ENCODE measurements at regions not wholly inside any gene's neighbourhood (a gene's known extent, or its start where the extent isn't known, plus 50 kb on each side); places are given as distances from the start of the nearest gene placed in this dataset.

GRCh38 chr4:14700544-14700943 is 301.7 kb upstream of the CPEB2 start:
- TF ChIP-seq, protein P1, sequence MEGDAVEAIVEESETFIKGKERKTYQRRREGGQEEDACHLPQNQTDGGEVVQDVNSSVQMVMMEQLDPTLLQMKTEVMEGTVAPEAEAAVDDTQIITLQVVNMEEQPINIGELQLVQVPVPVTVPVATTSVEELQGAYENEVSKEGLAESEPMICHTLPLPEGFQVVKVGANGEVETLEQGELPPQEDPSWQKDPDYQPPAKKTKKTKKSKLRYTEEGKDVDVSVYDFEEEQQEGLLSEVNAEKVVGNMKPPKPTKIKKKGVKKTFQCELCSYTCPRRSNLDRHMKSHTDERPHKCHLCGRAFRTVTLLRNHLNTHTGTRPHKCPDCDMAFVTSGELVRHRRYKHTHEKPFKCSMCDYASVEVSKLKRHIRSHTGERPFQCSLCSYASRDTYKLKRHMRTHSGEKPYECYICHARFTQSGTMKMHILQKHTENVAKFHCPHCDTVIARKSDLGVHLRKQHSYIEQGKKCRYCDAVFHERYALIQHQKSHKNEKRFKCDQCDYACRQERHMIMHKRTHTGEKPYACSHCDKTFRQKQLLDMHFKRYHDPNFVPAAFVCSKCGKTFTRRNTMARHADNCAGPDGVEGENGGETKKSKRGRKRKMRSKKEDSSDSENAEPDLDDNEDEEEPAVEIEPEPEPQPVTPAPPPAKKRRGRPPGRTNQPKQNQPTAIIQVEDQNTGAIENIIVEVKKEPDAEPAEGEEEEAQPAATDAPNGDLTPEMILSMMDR (IDR thresholded peaks at IDR 0.05), result no peak
- no peak for TF ChIP-seq POLR2A (IDR thresholded peaks at IDR 0.05)
- H3K4me1 ChIP-seq, result no peaks in the 10 kb centered on the region
- no peak for ATAC-seq
- intact Hi-C loops (cut with DNase I), result no loop called here
- H3K36me3 ChIP-seq, result no peaks in the 10 kb centered on the region
- no peaks in the 10 kb centered on the region for H3K9me3 ChIP-seq
- no peak overlapping the region for H3K27ac ChIP-seq
- H3K27me3 ChIP-seq, result no peaks in the 10 kb centered on the region
- DNase-seq, result no peak
- H3K4me3 ChIP-seq, result no peak overlapping the region
- 50% methylated on average over 3 of the region's 3 CpGs for WGBS (ENCODE audit: insufficient coverage, low coverage, low lambda C conversion rate, missing lambda C conversion rate)

DNA sequence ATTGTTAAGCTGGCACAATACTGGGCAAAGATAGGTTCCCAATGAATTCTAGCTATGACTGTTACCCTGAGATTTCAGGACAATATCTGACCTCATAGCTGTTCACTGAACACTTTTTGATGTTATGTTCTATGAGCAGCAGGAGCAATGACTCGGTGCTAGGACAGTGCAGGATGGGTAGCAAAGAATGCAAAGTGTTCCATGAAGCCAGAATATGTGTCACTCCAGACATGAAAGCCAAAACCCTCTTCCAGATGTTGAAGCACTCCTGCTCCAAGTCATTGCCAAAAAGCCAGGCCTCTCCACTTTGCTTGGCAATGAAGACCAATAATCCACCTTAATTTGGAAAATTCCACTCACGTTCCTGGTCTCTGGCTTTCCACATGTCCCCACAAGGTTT is 300.9 kb upstream of the CPEB2 start:
- intact Hi-C loops (cut with DNase I), result no loop called here
- 19% methylated on average over 2 of the region's 2 CpGs for whole genome bisulfite sequencing (ENCODE audit: insufficient coverage, low coverage, low lambda C conversion rate, missing lambda C conversion rate)
- H3K27ac ChIP-seq, result no peak overlapping the region
- DNase-seq (no peak), ATAC-seq (no peak)
- H3K36me3 ChIP-seq, result no peaks in the 10 kb centered on the region
- no peaks in the 10 kb centered on the region for H3K27me3 ChIP-seq
- H3K4me1 ChIP-seq, result no peaks in the 10 kb centered on the region
- H3K9me3 ChIP-seq, result no peaks in the 10 kb centered on the region
- no peak overlapping the region for H3K4me3 ChIP-seq
- TF ChIP-seq, protein P1 (IDR thresholded peaks at IDR 0.05), result no peak
- no peak for TF ChIP-seq POLR2A (IDR thresholded peaks at IDR 0.05)

DNA sequence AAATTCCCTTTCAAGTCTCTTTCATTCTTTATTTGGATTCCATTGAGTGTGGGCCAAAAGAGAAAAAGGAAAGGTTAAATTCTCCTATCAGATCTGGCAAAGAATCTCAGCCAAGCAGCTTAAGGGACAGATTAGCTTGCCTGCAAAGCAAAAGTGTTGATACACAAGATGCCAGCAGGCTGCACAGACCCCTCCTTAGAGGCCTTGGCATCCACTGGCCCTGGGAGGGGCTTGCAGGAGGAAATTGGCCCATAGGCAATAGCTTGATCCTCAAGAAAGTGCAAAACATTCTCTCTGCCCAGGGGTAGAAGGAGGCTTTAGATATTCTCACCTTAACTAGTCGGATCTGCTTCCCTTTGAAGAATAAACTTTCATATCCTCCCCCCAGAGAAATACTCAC is 300.4 kb upstream of the CPEB2 start:
- TF ChIP-seq, protein P1 (IDR thresholded peaks at IDR 0.05), result no peak
- TF ChIP-seq POLR2A (IDR thresholded peaks at IDR 0.05), result no peak
- Histone ChIP-seq H3K4me3 (no peak overlapping the region), H3K27ac (no peak overlapping the region), H3K9me3 (no peaks in the 10 kb centered on the region), H3K4me1 (no peaks in the 10 kb centered on the region), H3K27me3 (no peaks in the 10 kb centered on the region), H3K36me3 (no peaks in the 10 kb centered on the region)
- DNase-seq, result no peak
- peak in 1 of 4 donors; percentile 23 for ATAC-seq
- intact Hi-C loops (cut with DNase I), result no loop called here
- WGBS (ENCODE audit: insufficient coverage, low coverage, low lambda C conversion rate, missing lambda C conversion rate), result no CpG with 5 or more reads among the region's 1 CpG

- Histone ChIP-seq H3K27me3 (no peaks in the 10 kb centered on the region), H3K27ac (no peak overlapping the region), H3K36me3 (no peaks in the 10 kb centered on the region), H3K4me3 (no peak overlapping the region), H3K9me3 (no peaks in the 10 kb centered on the region), H3K4me1 (no peaks in the 10 kb centered on the region)
- ATAC-seq (no peak), DNase-seq (no peak)
- intact Hi-C loops (cut with DNase I), result no loop called here
- no peak for TF ChIP-seq POLR2A (IDR thresholded peaks at IDR 0.05)
- TF ChIP-seq, protein P1 (IDR thresholded peaks at IDR 0.05), result no peak
Observed at GRCh38 chr4:14708574-14708973, 293.7 kb upstream of the CPEB2 start.

- H3K4me3 ChIP-seq, result no peak overlapping the region
- intact Hi-C loops (cut with DNase I), result no loop called here
- DNase-seq (no peak), ATAC-seq (no peak)
- H3K36me3 ChIP-seq, result no peaks in the 10 kb centered on the region
- H3K4me1 ChIP-seq, result no peaks in the 10 kb centered on the region
- no peak overlapping the region for H3K27ac ChIP-seq
- no peaks in the 10 kb centered on the region for H3K27me3 ChIP-seq
- H3K9me3 ChIP-seq, result no peaks in the 10 kb centered on the region
- TF ChIP-seq, protein P1 (IDR thresholded peaks at IDR 0.05), result no peak
- TF ChIP-seq POLR2A (IDR thresholded peaks at IDR 0.05), result no peak
- WGBS (ENCODE audit: insufficient coverage, low coverage, low lambda C conversion rate, missing lambda C conversion rate), result 34% methylated on average over 4 of the region's 4 CpGs
Observed at GRCh38 chr4:14711259-14711658, 291.0 kb upstream of the CPEB2 start.
